ENCODE measurements at regions not wholly inside any gene's neighbourhood (a gene's known extent, or its start where the extent isn't known, plus 50 kb on each side); places are given as distances from the start of the nearest gene placed in this dataset.

- TF ChIP-seq, protein P1, sequence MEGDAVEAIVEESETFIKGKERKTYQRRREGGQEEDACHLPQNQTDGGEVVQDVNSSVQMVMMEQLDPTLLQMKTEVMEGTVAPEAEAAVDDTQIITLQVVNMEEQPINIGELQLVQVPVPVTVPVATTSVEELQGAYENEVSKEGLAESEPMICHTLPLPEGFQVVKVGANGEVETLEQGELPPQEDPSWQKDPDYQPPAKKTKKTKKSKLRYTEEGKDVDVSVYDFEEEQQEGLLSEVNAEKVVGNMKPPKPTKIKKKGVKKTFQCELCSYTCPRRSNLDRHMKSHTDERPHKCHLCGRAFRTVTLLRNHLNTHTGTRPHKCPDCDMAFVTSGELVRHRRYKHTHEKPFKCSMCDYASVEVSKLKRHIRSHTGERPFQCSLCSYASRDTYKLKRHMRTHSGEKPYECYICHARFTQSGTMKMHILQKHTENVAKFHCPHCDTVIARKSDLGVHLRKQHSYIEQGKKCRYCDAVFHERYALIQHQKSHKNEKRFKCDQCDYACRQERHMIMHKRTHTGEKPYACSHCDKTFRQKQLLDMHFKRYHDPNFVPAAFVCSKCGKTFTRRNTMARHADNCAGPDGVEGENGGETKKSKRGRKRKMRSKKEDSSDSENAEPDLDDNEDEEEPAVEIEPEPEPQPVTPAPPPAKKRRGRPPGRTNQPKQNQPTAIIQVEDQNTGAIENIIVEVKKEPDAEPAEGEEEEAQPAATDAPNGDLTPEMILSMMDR (IDR thresholded peaks at IDR 0.05; ENCODE audit: low read depth, low read length), result no peak
- TF ChIP-seq EZH2phosphoT487 (IDR thresholded peaks at IDR 0.05; ENCODE audit: low read depth), result no peak
Measured at GRCh38 chr5:143931986-143932385, 120.0 kb downstream of the HMHB1 start.
